HL-60 (cell line): ENCODE measurements at regions not wholly inside any gene's neighbourhood (a gene's known extent, or its start where the extent isn't known, plus 50 kb on each side); places are given as distances from the start of the nearest gene placed in this dataset.

ENCODE experiments used
- GABPA ChIP-seq: IDR thresholded peaks from 2 replicates; pipeline ENCODE4 v1.6.1; 2012; ENCODE audit warnings: low read depth
- TF ChIP-seq, protein P1 (sequence below): IDR thresholded peaks from one replicate; pipeline ENCODE4 v1.5.1; 2011; ENCODE audit warnings: low read length, control low read depth, inconsistent platforms; ENCODE audit not compliant: insufficient read depth

GRCh38 chr4:138292321-138292720, 50.2 kb upstream of the SLC7A11 start:
- TF ChIP-seq, protein P1, sequence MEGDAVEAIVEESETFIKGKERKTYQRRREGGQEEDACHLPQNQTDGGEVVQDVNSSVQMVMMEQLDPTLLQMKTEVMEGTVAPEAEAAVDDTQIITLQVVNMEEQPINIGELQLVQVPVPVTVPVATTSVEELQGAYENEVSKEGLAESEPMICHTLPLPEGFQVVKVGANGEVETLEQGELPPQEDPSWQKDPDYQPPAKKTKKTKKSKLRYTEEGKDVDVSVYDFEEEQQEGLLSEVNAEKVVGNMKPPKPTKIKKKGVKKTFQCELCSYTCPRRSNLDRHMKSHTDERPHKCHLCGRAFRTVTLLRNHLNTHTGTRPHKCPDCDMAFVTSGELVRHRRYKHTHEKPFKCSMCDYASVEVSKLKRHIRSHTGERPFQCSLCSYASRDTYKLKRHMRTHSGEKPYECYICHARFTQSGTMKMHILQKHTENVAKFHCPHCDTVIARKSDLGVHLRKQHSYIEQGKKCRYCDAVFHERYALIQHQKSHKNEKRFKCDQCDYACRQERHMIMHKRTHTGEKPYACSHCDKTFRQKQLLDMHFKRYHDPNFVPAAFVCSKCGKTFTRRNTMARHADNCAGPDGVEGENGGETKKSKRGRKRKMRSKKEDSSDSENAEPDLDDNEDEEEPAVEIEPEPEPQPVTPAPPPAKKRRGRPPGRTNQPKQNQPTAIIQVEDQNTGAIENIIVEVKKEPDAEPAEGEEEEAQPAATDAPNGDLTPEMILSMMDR = no peak
- TF ChIP-seq GABPA = no peak
